HG03064 (cell line): ENCODE measurements at regions not wholly inside any gene's neighbourhood (a gene's known extent, or its start where the extent isn't known, plus 50 kb on each side); places are given as distances from the start of the nearest gene placed in this dataset.

ENCODE experiments used
- ATAC-seq: cut with Tn5 transposase; IDR thresholded peaks from one replicate; pipeline ENCODE4 v1.9.1; 2021; ENCODE audit warnings: low read depth; ENCODE audit not compliant: unreplicated experiment

- ATAC-seq, result no peak
Observed at GRCh38 chr2:221085936-221086335, 486.2 kb downstream of the EPHA4 start.

DNA sequence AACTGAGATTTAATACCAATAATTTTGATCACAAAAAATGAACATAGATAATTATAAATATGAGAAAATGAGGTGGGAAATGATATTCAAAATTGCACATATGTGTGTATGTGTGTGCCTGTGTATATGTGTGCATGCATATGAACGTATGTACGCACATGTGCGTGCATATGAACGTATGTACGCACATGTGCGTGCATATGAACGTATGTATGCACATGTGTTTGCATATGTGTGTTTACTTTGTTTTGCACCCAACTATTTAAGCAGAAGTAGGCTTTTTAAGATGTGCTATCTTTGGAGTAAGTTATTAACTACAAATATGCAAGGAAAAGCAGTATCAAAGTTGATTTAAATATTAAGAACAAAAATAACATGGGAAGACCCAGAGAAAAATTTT is 484.3 kb downstream of the EPHA4 start:
- ATAC-seq, result no peak

DNA sequence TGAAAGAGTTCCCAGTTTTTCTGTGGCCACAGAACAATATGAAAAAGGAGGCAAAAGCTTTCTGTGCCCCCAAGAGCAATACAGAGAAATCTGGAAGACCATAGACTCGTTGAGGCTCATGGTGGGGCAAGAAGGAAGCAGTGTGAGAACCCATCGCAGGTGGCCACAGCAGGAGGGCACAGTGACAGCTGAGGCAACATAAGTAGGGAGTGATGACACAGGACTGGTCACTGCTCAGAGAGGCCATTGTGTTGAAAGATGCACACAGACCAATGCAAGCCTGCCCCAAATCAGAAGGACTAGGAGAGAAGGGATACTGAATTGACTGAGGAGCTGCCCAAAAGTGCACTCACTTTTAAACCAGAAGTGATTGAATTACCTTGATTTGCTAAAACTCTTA is 483.6 kb downstream of the EPHA4 start:
- ATAC-seq, result no peak

- ATAC-seq, result no peak
Observed at GRCh38 chr2:221095356-221095755, 476.7 kb downstream of the EPHA4 start.

DNA sequence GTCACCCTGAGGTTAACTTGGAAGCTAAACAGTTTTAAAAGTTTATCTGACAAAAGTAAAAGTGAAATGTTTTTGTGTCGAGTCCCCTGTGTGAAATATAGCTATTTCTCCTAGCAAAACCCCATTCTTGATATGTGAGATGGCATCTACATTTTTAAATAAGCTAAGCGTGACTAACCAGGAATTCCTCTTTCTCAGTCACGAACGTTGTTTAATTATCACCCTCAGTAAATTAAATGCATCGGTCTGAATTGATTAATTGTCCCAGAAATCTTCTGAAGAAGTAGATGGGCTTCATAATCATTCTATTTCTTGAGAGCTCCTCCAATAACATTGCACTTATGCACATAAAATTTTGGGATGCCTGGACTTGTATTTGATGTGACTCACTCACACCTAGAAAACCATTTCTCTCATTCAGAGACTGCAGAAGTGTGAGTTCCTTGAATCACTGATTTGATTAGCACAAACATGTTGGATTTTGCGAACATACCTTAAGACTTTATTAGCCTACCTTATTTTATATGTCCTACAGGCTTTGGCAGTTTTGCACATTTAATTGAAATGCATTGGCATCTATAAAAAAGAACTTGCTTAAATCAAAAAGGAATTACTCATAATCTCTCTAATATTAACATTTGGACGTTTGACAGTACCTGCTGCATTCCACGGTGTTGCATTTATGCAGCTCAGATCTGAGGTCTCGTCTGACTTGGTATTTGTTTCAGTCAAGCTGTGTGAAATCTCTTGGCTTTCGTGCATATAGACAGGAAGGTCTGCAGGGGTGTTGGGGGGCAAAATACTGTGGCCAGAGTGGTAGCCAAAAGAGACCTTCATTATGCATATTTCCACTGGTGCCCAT is 475.2 kb downstream of the EPHA4 start:
- no peak for ATAC-seq

DNA sequence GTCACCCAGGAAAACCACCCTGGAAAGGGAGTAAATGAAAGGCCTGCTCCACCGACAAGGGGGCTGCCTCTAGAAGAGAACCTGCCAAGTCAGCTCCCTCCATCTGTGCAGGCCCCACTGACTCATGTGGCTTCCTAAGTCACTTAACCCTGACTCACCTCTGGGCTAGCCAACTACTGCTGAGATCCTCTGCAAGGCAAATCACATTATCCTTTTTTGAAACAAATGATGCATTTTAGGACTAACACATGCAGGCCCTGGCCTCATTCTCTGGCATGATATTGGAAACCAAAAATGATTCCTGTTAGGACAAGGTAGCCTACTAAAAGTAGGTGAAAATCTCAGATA is 474.6 kb downstream of the EPHA4 start:
- no peak for ATAC-seq

GRCh38 chr2:221097949-221098348 is 474.2 kb downstream of the EPHA4 start:
- ATAC-seq, result no peak

- ATAC-seq, result no peak
Observed at GRCh38 chr2:221100467-221101089, 471.5 kb downstream of the EPHA4 start.

DNA sequence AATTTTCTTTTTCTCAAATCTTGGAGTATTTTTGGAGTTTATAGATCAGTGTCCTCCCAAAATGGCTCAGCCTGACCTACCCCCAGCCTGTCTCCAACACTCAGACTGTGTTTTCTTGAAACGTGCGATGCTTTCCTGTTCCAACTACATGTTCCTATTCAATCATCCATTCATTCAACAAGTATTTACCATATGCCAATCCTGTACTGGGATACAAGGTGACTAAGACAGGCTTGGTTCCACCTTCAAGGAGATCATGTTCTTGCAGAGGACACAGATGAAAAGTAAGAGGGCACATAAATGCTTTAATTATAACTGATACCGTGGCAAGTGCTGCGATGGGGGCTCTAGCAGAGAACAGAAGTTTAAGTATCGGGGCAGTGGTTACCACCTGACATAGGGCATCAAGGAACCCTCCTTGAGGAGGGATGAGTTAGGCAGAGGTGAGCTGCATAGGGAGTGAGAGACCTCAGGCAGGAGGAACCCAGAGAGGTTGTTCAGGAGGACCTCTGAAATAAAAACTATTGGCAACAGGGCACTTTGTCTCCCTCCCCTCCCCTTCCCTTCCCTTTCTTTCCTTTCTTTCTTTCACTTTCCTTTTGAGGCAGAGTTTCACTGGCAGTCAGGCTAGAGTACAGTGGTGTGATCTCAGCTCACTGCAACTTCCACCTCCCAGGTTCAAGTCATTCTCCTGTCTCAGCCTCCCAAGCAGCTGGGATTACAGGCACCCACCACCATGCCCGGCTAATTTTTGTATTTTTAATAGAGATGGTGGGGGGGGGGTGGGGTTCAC is 469.0 kb downstream of the EPHA4 start:
- no peak for ATAC-seq

- no peak for ATAC-seq
Observed at GRCh38 chr2:221103930-221104329, 468.2 kb downstream of the EPHA4 start.

DNA sequence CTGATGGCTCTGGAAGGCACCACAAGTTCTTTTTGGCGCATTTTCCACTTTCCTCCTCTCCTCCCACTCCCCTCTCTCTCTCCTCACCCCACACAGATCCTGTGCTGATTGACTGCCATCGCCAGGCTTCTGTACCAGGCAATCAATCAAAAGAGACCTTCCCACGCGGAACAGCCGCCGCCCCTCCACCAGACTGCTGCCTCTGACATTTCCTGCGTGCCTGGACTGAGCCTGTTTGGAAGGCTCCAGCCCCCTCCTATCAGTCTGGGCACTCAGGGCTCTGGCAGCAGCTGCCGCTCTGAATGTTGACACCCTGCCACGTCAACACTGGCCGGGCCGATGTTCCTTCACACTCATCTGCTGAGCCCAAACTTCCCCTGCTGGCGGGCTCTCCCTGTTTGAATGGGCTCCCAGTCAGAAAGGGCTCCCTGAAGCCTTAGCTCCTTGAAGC is 467.7 kb downstream of the EPHA4 start:
- ATAC-seq, result no peak

- no peak for ATAC-seq
Observed at GRCh38 chr2:221106241-221106640, 465.9 kb downstream of the EPHA4 start.

- no peak for ATAC-seq
Observed at GRCh38 chr2:221107424-221107823, 464.7 kb downstream of the EPHA4 start.

DNA sequence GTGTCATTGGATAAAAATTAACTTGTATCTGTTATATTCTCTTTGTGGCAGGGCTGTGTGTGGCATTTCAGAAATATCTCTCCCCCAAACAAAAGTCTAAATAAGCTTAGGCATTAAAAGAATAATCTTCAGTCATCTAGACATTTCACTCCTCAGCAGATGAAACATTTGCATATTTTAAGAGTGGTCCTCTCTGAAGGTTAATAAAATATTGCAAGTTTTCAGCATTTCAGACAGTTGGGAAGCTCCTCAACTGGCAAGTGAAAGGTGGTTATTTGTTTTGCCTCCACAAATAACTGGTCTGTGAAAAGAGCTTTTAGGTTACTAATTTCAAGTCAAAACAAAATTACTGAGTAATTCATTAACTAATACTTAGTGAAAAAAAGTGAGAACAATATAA is 462.6 kb downstream of the EPHA4 start:
- ATAC-seq, result no peak

GRCh38 chr2:221111739-221112138 is 460.4 kb downstream of the EPHA4 start:
- no peak for ATAC-seq

DNA sequence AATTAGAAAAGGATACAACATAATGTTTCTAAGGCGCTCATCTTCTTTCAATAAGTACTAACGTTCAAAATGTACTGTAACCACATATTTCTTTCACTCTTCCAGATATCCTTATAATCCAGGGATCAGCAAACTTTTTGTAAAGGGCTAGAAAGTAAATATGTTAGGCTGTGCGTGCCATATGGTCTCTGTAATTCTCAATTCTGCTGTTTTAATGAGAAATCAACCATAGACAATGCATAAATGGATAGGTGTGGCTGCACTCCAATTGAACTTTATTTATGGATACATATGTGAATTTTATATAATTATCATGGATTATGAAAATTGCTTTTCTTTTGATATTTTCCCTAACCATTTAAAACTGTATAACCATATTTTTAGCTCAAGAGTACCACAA is 459.4 kb downstream of the EPHA4 start:
- no peak for ATAC-seq

DNA sequence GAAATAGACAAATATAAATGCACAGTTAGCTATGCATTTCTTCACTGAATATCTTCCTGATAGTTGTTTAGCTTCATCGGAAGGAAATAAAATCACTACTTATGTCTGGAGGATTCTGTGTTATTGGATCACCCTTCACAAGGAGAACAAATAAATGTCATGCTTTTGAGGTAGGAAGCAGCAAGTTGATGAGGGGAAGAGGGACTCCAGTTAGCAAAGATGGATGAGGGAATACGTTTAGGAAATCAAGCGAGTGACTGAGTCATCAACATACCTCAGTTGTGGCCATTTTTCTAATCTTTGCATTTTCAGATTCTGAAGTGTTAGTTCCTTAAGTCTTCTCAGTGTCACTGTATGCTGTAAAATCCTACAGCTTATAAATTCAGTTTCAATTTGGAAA is 456.2 kb downstream of the EPHA4 start:
- no peak for ATAC-seq

DNA sequence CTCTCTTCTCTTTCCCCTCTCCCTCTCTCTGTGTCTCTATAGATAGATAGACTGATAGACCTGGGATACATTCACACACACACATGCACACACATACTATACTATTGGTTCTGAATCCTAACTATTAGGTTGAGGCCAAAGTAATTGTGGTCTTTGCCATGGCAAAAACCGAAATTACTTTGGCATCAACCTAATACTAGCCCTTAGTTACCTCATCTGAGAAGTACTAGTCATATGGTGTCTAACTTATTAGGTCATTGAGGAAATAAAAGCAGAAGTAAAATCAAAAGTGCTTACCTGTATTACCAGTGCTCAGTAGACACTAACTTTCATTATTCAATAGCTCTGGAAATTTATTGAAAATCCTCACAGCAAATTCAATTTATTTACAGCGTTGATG is 451.5 kb downstream of the EPHA4 start:
- ATAC-seq, result no peak

DNA sequence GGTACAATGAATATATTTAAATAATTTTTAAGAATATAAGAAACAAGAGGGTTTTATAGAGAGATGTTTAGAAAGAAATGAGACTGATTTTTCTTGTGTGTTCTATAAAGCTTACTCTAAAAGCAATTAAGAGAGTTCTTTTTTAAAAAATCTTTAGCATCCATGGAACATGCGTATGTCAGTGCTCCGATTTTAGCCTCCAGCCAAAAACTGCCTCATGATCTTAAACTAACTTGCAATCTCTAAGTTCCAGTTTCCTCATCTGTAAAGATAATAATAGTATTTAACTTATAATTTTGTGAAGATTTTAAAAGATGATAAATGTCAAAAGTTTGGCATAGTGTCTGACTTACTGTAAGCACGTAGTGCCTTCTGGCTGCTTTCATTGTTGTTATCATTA is 448.7 kb downstream of the EPHA4 start:
- no peak for ATAC-seq

DNA sequence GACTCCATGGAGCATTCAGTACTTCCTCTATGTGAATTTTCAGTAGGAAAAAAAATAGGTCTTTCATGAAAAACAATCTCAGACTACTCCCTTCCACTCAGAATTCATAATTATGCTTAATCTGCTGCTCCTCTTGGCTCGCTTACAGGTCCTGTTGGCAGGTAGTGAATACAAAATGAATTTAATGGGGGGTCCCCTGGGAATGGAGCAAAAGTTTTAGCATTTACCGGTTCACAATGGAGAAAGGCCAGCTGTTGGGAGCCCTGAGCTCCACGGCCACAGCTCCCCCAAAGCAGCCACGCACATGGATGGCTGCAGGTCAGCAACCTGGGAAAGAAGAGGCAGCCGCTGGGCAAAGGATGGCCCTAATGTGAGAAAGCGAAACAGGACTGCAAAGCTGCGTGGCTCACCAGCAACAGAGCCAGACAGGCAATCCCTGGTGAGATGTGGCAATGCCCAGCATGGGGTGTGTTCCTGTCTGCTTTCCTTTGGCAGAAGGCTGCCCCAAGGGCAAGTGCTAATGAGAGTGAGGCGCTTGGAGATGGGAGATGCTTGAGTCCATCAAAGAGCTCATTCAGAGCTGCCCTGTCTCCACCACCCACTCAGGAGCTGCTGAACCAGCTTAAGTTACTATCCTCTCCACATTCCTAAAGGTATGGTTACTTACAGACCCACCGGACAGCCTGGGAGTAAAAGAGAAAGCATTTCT is 447.4 kb downstream of the EPHA4 start:
- no peak for ATAC-seq

- no peak for ATAC-seq
Observed at GRCh38 chr2:221125691-221126090, 446.4 kb downstream of the EPHA4 start.
